ENCODE measurements at regions not wholly inside any gene's neighbourhood (a gene's known extent, or its start where the extent isn't known, plus 50 kb on each side); places are given as distances from the start of the nearest gene placed in this dataset.

- Mint-ChIP-seq H3K4me1 (ENCODE audit: insufficient read depth, unreplicated experiment) (no peaks in the 10 kb centered on the region), H3K4me3 (ENCODE audit: unreplicated experiment) (no peak overlapping the region), H3K9me3 (ENCODE audit: unreplicated experiment) (no peaks in the 10 kb centered on the region), H3K36me3 (ENCODE audit: insufficient read depth, unreplicated experiment) (no peaks in the 10 kb centered on the region), H3K27ac (ENCODE audit: low read depth, unreplicated experiment) (no peak overlapping the region), H3K27me3 (ENCODE audit: insufficient read depth, unreplicated experiment) (no peaks in the 10 kb centered on the region)
- no TSS peak for BruUV-seq (replicated peaks)
- TF ChIP-seq CTCF (IDR thresholded peaks at IDR 0.05; ENCODE audit: unreplicated experiment) = no peak
- intact Hi-C loops (cut with micrococcal nuclease) = no loop called here
- ChIA-PET POLR2A (interaction anchor here (0.7 kb wide), 1 partner anchor 346 kb away, joined by 3 read pairs; no protein-coding TSS in a partner anchor), CTCF (interaction anchor here (0.5 to 0.7 kb wide), 2 partner anchors 15 to 55 kb away, joined by 3 read pairs; no protein-coding TSS in a partner anchor)
- DNase-seq (ENCODE audit: unreplicated experiment) = no peak
Observed at GRCh38 chr10:21463436-21463835, 62.0 kb downstream of the SKIDA1 start.

- no peak overlapping the region for H3K27ac Mint-ChIP-seq (ENCODE audit: low read depth, unreplicated experiment)
- no peak for TF ChIP-seq CTCF (IDR thresholded peaks at IDR 0.05; ENCODE audit: unreplicated experiment)
- no peak overlapping the region for H3K4me3 Mint-ChIP-seq (ENCODE audit: unreplicated experiment)
- no peaks in the 10 kb centered on the region for H3K27me3 Mint-ChIP-seq (ENCODE audit: insufficient read depth, unreplicated experiment)
- CTCF ChIA-PET = interaction anchor here (0.6 to 0.7 kb wide), 2 partner anchors 84 to 116 kb away, joined by 3 read pairs; no protein-coding TSS in a partner anchor
- no peaks in the 10 kb centered on the region for H3K36me3 Mint-ChIP-seq (ENCODE audit: insufficient read depth, unreplicated experiment)
- H3K9me3 Mint-ChIP-seq (ENCODE audit: unreplicated experiment) = no peaks in the 10 kb centered on the region
- BruUV-seq (replicated peaks) = no TSS peak
- no peaks in the 10 kb centered on the region for H3K4me1 Mint-ChIP-seq (ENCODE audit: insufficient read depth, unreplicated experiment)
- POLR2A ChIA-PET = interaction anchor here (0.6 to 0.7 kb wide), 3 partner anchors 14 to 189 kb away, joined by 3 read pairs; no protein-coding TSS in a partner anchor
- no peak for DNase-seq (ENCODE audit: unreplicated experiment)
- intact Hi-C loops (cut with micrococcal nuclease) = no loop called here
Observed at GRCh38 chr10:21458126-21458871, 67.2 kb downstream of the SKIDA1 start.

- Mint-ChIP-seq H3K36me3 (ENCODE audit: insufficient read depth, unreplicated experiment) (no peaks in the 10 kb centered on the region), H3K4me3 (ENCODE audit: unreplicated experiment) (no peak overlapping the region), H3K27me3 (ENCODE audit: insufficient read depth, unreplicated experiment) (no peaks in the 10 kb centered on the region), H3K4me1 (ENCODE audit: insufficient read depth, unreplicated experiment) (no peaks in the 10 kb centered on the region), H3K9me3 (ENCODE audit: unreplicated experiment) (no peaks in the 10 kb centered on the region), H3K27ac (ENCODE audit: low read depth, unreplicated experiment) (no peak overlapping the region)
- intact Hi-C loops (cut with micrococcal nuclease) = no loop called here
- DNase-seq (ENCODE audit: unreplicated experiment) = no peak
- POLR2A ChIA-PET = no interaction called here
- BruUV-seq (replicated peaks) = no TSS peak
- no peak for TF ChIP-seq CTCF (IDR thresholded peaks at IDR 0.05; ENCODE audit: unreplicated experiment)
- CTCF ChIA-PET = no interaction called here
Observed at GRCh38 chr10:21456160-21456559, 69.3 kb downstream of the SKIDA1 start.

GRCh38 chr10:21452203-21452602 lies 73.3 kb downstream of the SKIDA1 start:
- no peak overlapping the region for H3K4me3 Mint-ChIP-seq (ENCODE audit: unreplicated experiment)
- no TSS peak for BruUV-seq (replicated peaks)
- ChIA-PET CTCF (interaction anchor here (0.6 to 0.7 kb wide), 4 partner anchors 15 to 418 kb away, joined by 3 to 5 read pairs (median 4); no protein-coding TSS in a partner anchor), POLR2A (no interaction called here)
- no peak for TF ChIP-seq CTCF (IDR thresholded peaks at IDR 0.05; ENCODE audit: unreplicated experiment)
- no peaks in the 10 kb centered on the region for H3K9me3 Mint-ChIP-seq (ENCODE audit: unreplicated experiment)
- peak; percentile 27 for DNase-seq (ENCODE audit: unreplicated experiment)
- H3K27me3 Mint-ChIP-seq (ENCODE audit: insufficient read depth, unreplicated experiment) = no peaks in the 10 kb centered on the region
- intact Hi-C loops (cut with micrococcal nuclease) = no loop called here
- H3K36me3 Mint-ChIP-seq (ENCODE audit: insufficient read depth, unreplicated experiment) = no peaks in the 10 kb centered on the region
- no peaks in the 10 kb centered on the region for H3K4me1 Mint-ChIP-seq (ENCODE audit: insufficient read depth, unreplicated experiment)
- no peak overlapping the region for H3K27ac Mint-ChIP-seq (ENCODE audit: low read depth, unreplicated experiment)

All from MCF 10A (cell line).